Endothelial cell of umbilical vein (primary cell): ENCODE measurements at regions not wholly inside any gene's neighbourhood (a gene's known extent, or its start where the extent isn't known, plus 50 kb on each side); places are given as distances from the start of the nearest gene placed in this dataset.

Experiments used
- BruUV-seq: library from RNA; stranded (reverse); fragments of 400-500 nt; replicated peaks from 2 replicates; lab custom pipeline; 2021; lab: Mats Ljungman, UMichigan
- CTCF ChIA-PET: fragments of 300-600, 350-600 bp; sonication (Branson Sonifier 250); formaldehyde crosslinking; loops from one replicate; lab custom pipeline; 2021; ENCODE audit warnings: antibody characterized with exemption, inconsistent platforms; lab: Charles Lee
- POLR2A ChIA-PET: fragments of 300-600, 350-600 bp; sonication (Branson Sonifier 250); formaldehyde crosslinking; loops from one replicate; lab custom pipeline; 2021; ENCODE audit warnings: antibody characterized with exemption, inconsistent platforms; lab: Charles Lee
- DNase-seq: peaks from one replicate; pipeline ENCODE4 v3.0.0-alpha.2; 2011; ENCODE audit warnings: low read depth, low spot score
- FAIRE-seq: peaks from 2 replicates; lab custom pipeline; 2011; peaks lifted over from hg19 to GRCh38; lab: Jason Lieb, UNC
- H2AFZ ChIP-seq: 2 replicates; pipeline ENCODE4 v1.6.0; 2012; ENCODE audit warnings: low read depth, low read length, control low read depth, inconsistent platforms
- H3K27ac ChIP-seq: 2 replicates; pipeline ENCODE4 v1.5.1; 2011; ENCODE audit warnings: low read depth, mild to moderate bottlenecking, control low read depth, low read length, moderate library complexity; ENCODE audit not compliant: insufficient read depth
- H3K27me3 ChIP-seq, 2 experiments: 2 replicates each; pipeline versions ENCODE4 v1.6.0 to v1.6.1; 2011; ENCODE audit warnings: low read length in 2 of 2, mixed read lengths in 1 of 2; ENCODE audit not compliant: control insufficient read depth in 2 of 2, insufficient read depth in 2 of 2
- H3K36me3 ChIP-seq, 2 experiments: 2 replicates in 1 of 2; 3 replicates in 1 of 2; pipeline ENCODE4 v1.5.1; 2011; ENCODE audit warnings: low read length in 2 of 2, mild to moderate bottlenecking in 1 of 2, moderate library complexity in 1 of 2; ENCODE audit not compliant: control insufficient read depth in 2 of 2, insufficient read depth in 2 of 2; ENCODE audit errors: extremely low read depth in 1 of 2
- H3K4me1 ChIP-seq: 3 replicates; pipeline ENCODE4 v1.5.1; 2011; ENCODE audit warnings: mild to moderate bottlenecking, low read length; ENCODE audit not compliant: control insufficient read depth, insufficient read depth; ENCODE audit errors: extremely low read depth
- H3K4me2 ChIP-seq: 2 replicates; pipeline ENCODE4 v1.6.1; 2011; ENCODE audit warnings: low read length, control low read depth, mixed read lengths; ENCODE audit not compliant: insufficient read depth
- H3K4me3 ChIP-seq, 3 experiments: fragments of 200-600 bp in 1 of 3; sonication (generic), shearing (Covaris generic) in 1 of 3; replicated peaks in 1 of 3; 2 replicates each; pipeline ENCODE4 v1.5.1; 2011 to 2016; ENCODE audit warnings: control low read depth in 3 of 3, low read length in 3 of 3, mild to moderate bottlenecking in 2 of 3, inconsistent platforms in 1 of 3, low read depth in 1 of 3, moderate library complexity in 1 of 3; ENCODE audit not compliant: insufficient read depth in 1 of 3
- H3K79me2 ChIP-seq: 2 replicates; pipeline ENCODE4 v1.6.0; 2012; ENCODE audit warnings: low read length, inconsistent platforms; ENCODE audit not compliant: control insufficient read depth, insufficient read depth
- H3K9ac ChIP-seq: replicated peaks from 2 replicates; pipeline ENCODE3; 2011; ENCODE audit warnings: low read length, control low read depth; ENCODE audit not compliant: insufficient read depth; ENCODE audit errors: extremely low read depth
- H3K9me1 ChIP-seq: replicated peaks from 3 replicates; pipeline ENCODE4 v1.6.0; 2011; ENCODE audit warnings: mild to moderate bottlenecking, low read length; ENCODE audit not compliant: control insufficient read depth, insufficient read depth; ENCODE audit errors: extremely low read depth
- H3K9me3 ChIP-seq: replicated peaks from 2 replicates; pipeline ENCODE4 v1.5.1; 2012; ENCODE audit warnings: low read length, inconsistent platforms; ENCODE audit not compliant: control insufficient read depth, insufficient read depth
- H4K20me1 ChIP-seq: replicated peaks from 2 replicates; pipeline ENCODE3; 2011; ENCODE audit warnings: mild to moderate bottlenecking, low read length; ENCODE audit not compliant: control insufficient read depth, insufficient read depth; ENCODE audit errors: extremely low read depth
- EZH2 ChIP-seq: IDR thresholded peaks from 2 replicates; pipeline ENCODE4 v1.6.1; 2012; ENCODE audit warnings: borderline replicate concordance, low read depth, mild to moderate bottlenecking, moderate library complexity, low read length, inconsistent platforms; ENCODE audit not compliant: severe bottlenecking
- FOS ChIP-seq: IDR thresholded peaks from 2 replicates; pipeline ENCODE4 v1.6.1; 2011; ENCODE audit warnings: mild to moderate bottlenecking, low read length, moderate library complexity, borderline replicate concordance; ENCODE audit not compliant: insufficient read depth
- GATA2 ChIP-seq: IDR thresholded peaks from 2 replicates; pipeline ENCODE4 v1.7.0; 2011; ENCODE audit warnings: low read depth, mild to moderate bottlenecking, moderate library complexity, mixed read lengths, low read length; ENCODE audit not compliant: insufficient read length, insufficient read depth
- JUN ChIP-seq: IDR thresholded peaks from 2 replicates; pipeline ENCODE4 v1.6.1; 2011; ENCODE audit warnings: borderline replicate concordance, low read depth; ENCODE audit not compliant: insufficient read length, insufficient read depth
- MYC ChIP-seq: IDR thresholded peaks from one replicate; pipeline ENCODE4 v1.6.1; 2011; ENCODE audit warnings: mild to moderate bottlenecking, low read depth, low read length
- POLR2A ChIP-seq: IDR thresholded peaks from 2 replicates; pipeline ENCODE4 v1.6.1; 2012; ENCODE audit warnings: low read depth, mild to moderate bottlenecking, control low read depth, low read length
- POLR2AphosphoS5 ChIP-seq: IDR thresholded peaks from 2 replicates; pipeline ENCODE4 v1.6.1; 2012; ENCODE audit warnings: low read depth, mild to moderate bottlenecking, control low read depth, low read length, moderate library complexity; ENCODE audit not compliant: insufficient read depth
- dilution Hi-C: fragments of 300-500 bp; cut with MboI; formaldehyde crosslinking; loops from one replicate; pipeline ENCODE4 v1.15.0; 2019; ENCODE audit warnings: low sequenced_read_pairs; ENCODE audit not compliant: extremely low pct_ligation_motif_present
- intact Hi-C: fragments of 100-400 bp; cut with micrococcal nuclease; formaldehyde crosslinking; loops from one replicate; pipeline ENCODE4 v1.10.0; 2022
- TF ChIP-seq, protein P1 (sequence below), 2 donors: IDR thresholded peaks; 1 replicate in 1 of 2; 2 replicates in 1 of 2; pipeline ENCODE4 v1.5.1; 2011; ENCODE audit warnings: low read length in 2 of 2, mild to moderate bottlenecking in 2 of 2, moderate library complexity in 2 of 2, control low read depth in 1 of 2, inconsistent platforms in 1 of 2, low read depth in 1 of 2; ENCODE audit not compliant: insufficient read depth in 1 of 2; ENCODE audit errors: extremely low read depth in 1 of 2
- TF ChIP-seq, protein P2 (sequence below): IDR thresholded peaks from 2 replicates; pipeline ENCODE4 v1.6.1; 2011; ENCODE audit not compliant: insufficient read depth, insufficient read length

DNA sequence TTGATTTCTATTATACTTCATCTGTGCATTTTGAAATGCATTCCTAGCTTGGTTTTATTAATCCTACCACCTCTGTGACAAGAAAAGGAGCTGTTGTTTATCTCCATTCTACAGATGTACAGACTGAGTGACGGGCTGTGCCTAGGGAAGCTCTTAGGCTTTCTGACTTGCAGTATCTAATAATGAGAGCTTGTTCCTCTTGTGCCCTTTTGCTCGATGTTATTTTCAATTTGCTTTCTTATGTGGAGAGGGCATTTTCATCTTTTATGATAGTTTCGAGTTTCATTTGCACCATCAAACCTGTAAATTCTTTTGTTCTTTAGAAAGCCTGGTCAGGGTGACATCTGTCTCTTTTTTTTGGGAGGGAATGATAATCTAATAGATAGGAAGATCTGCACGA, 256.5 kb downstream of the C4orf33 start:
- Histone ChIP-seq H3K27me3 (no peaks in the 10 kb centered on the region), H3K9me1 (no peaks in the 10 kb centered on the region), H3K4me3 (no peak overlapping the region), H3K27ac (no peak overlapping the region), H4K20me1 (no peaks in the 10 kb centered on the region), H3K36me3 (no peaks in the 10 kb centered on the region), H2AFZ (no peak overlapping the region), H3K4me1 (no peaks in the 10 kb centered on the region), H3K79me2 (no peaks in the 10 kb centered on the region), H3K9me3 (no peaks in the 10 kb centered on the region), H3K4me2 (no peak overlapping the region), H3K9ac (no peak overlapping the region)
- POLR2A ChIA-PET: no interaction called here
- CTCF ChIA-PET: interaction anchor here (2.4 kb wide), 1 partner anchor 10 kb away, joined by 15 read pairs; no protein-coding TSS in a partner anchor
- TF ChIP-seq EZH2: no peak
- no peak for TF ChIP-seq POLR2A
- TF ChIP-seq POLR2AphosphoS5: no peak
- TF ChIP-seq, protein P1, sequence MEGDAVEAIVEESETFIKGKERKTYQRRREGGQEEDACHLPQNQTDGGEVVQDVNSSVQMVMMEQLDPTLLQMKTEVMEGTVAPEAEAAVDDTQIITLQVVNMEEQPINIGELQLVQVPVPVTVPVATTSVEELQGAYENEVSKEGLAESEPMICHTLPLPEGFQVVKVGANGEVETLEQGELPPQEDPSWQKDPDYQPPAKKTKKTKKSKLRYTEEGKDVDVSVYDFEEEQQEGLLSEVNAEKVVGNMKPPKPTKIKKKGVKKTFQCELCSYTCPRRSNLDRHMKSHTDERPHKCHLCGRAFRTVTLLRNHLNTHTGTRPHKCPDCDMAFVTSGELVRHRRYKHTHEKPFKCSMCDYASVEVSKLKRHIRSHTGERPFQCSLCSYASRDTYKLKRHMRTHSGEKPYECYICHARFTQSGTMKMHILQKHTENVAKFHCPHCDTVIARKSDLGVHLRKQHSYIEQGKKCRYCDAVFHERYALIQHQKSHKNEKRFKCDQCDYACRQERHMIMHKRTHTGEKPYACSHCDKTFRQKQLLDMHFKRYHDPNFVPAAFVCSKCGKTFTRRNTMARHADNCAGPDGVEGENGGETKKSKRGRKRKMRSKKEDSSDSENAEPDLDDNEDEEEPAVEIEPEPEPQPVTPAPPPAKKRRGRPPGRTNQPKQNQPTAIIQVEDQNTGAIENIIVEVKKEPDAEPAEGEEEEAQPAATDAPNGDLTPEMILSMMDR (IDR thresholded peaks at IDR 0.05; ENCODE audit: extremely low read depth in 1 of 2, insufficient read depth in 1 of 2, low read depth in 1 of 2, low read length in 2 of 2): no peak
- TF ChIP-seq GATA2: no peak
- DNase-seq: no peak
- intact Hi-C loops: no loop called here
- no peak for FAIRE-seq
- BruUV-seq: no TSS peak
- dilution Hi-C loops: no loop called here

DNA sequence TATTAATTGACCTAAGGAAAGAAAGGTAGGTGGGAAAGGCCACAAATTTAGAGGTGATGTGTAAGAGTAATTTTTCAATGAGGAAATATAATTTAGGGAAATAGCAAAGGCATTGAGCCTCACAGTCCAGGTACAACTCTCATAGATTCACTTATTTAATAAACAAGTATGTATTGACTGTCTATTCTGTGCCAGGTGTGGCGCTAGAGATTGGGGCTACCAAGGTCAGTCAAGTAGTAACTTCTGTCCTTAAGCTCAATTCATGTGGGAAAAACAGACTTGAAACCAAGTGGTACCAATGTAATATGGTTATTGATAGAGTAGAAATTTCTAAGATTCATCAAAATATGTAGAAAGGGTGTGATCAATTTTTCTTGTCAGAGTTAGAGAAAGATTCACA, 257.5 kb downstream of the C4orf33 start:
- Histone ChIP-seq H3K4me3 (no peak overlapping the region), H3K9ac (no peak overlapping the region), H4K20me1 (no peaks in the 10 kb centered on the region), H3K27ac (no peak overlapping the region), H3K27me3 (no peaks in the 10 kb centered on the region), H3K9me3 (no peaks in the 10 kb centered on the region), H3K9me1 (no peaks in the 10 kb centered on the region), H3K4me1 (peaks cover 3% of the 10 kb centered on the region), H3K4me2 (no peak overlapping the region), H3K79me2 (no peaks in the 10 kb centered on the region), H2AFZ (no peak overlapping the region), H3K36me3 (no peaks in the 10 kb centered on the region)
- POLR2A ChIA-PET: no interaction called here
- BruUV-seq: no TSS peak
- CTCF ChIA-PET: interaction anchor here (2.4 kb wide), 1 partner anchor 9 kb away, joined by 15 read pairs; no protein-coding TSS in a partner anchor
- dilution Hi-C loops: no loop called here
- no peak for FAIRE-seq
- intact Hi-C loops: no loop called here
- DNase-seq: no peak
- TF ChIP-seq POLR2A (no peak), FOS (no peak), GATA2 (no peak), MYC (no peak), JUN (no peak), EZH2 (no peak), POLR2AphosphoS5 (no peak)
- TF ChIP-seq, protein P1 (IDR thresholded peaks at IDR 0.05; ENCODE audit: extremely low read depth in 1 of 2, insufficient read depth in 1 of 2, low read depth in 1 of 2, low read length in 2 of 2): no peak
- TF ChIP-seq, protein P2, sequence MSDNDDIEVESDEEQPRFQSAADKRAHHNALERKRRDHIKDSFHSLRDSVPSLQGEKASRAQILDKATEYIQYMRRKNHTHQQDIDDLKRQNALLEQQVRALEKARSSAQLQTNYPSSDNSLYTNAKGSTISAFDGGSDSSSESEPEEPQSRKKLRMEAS: no peak
